Stomach (tissue), 8 donors: ENCODE measurements at regions not wholly inside any gene's neighbourhood (a gene's known extent, or its start where the extent isn't known, plus 50 kb on each side); places are given as distances from the start of the nearest gene placed in this dataset.

ENCODE experiments used
- DNase-seq, 2 donors: peaks; one replicate each; pipeline versions ENCODE4 v3.0.0 to v3.0.0-alpha.2; 2013 to 2019
- H3K27ac ChIP-seq, 5 donors: fragments of 200-600 bp in 4 of 5; sonication (generic) in 4 of 5; one replicate each; pipeline ENCODE4 v1.5.1; 2013 to 2019; ENCODE audit warnings: mild to moderate bottlenecking in 1 of 5, moderate library complexity in 1 of 5
- H3K27me3 ChIP-seq, 3 donors: fragments of 200-600 bp; sonication (generic); one replicate each; pipeline ENCODE4 v1.5.1; 2017 to 2019; ENCODE audit warnings: mixed run types in 1 of 3
- H3K36me3 ChIP-seq, 4 donors: fragments of 200-600 bp; sonication (generic); 1 replicate in 3 of 4; 2 replicates in 1 of 4; pipeline ENCODE4 v1.5.1; 2016 to 2019
- H3K4me1 ChIP-seq, 4 donors: fragments of 200-600 bp; sonication (generic); one replicate each; pipeline ENCODE4 v1.5.1; 2016 to 2019
- H3K4me3 ChIP-seq, 4 donors: fragments of 200-600 bp; sonication (generic) in 3 of 4; one replicate each; pipeline ENCODE4 v1.5.1; 2016 to 2019; ENCODE audit warnings: mild to moderate bottlenecking in 1 of 4
- H3K9me3 ChIP-seq, 4 donors: fragments of 200-600 bp; sonication (generic); one replicate each; pipeline ENCODE4 v1.5.1; 2016 to 2019
- CTCF ChIP-seq, 7 experiments: fragments of 450-650 bp in 4 of 7; fragments of 200-600 bp in 3 of 7; sonication (generic) in 3 of 7; IDR thresholded peaks; one replicate each; pipeline ENCODE4 v1.5.1; 2016 to 2019; ENCODE audit warnings: antibody characterized with exemption in 7 of 7, control low read depth in 2 of 7, mild to moderate bottlenecking in 1 of 7
- EP300 ChIP-seq: sonication (generic); formaldehyde crosslinking; IDR thresholded peaks from one replicate; pipeline ENCODE4 v1.6.1; 2017; ENCODE audit warnings: antibody characterized with exemption
- POLR2A ChIP-seq, 4 donors: fragments of 450-650 bp; IDR thresholded peaks; one replicate each; pipeline ENCODE4 v1.6.1; 2016; ENCODE audit warnings: antibody characterized with exemption in 4 of 4, control low read depth in 2 of 4, mild to moderate bottlenecking in 1 of 4, moderate library complexity in 1 of 4
- POLR2AphosphoS5 ChIP-seq, 3 donors: sonication (generic); formaldehyde crosslinking; IDR thresholded peaks; one replicate each; pipeline ENCODE4 v1.6.1; 2016; ENCODE audit warnings: antibody characterized with exemption in 3 of 3
- WGBS, 5 donors: extraction: QIAGEN DNeasy Blood & Tissue Kit in 3 of 5; methylation state at CpG; one replicate each; pipeline versions ENCODE4 v1.1.5 to v1.1.7; 2013 to 2018; 5-methylcytosine and 5-hydroxymethylcytosine counted together
- intact Hi-C: fragments of 100-400 bp; cut with DNase I; formaldehyde crosslinking; loops from one replicate; pipeline ENCODE4 v1.15.1; 2023; ENCODE audit warnings: low total_unique reads
- donor health status: healthy with polysubstance abuse.
- donor health status: Bipolar disorder and iron deficiency.
- donor health status: healthy.

GRCh38 chr7:25541094-25541821 lies 313.0 kb upstream of the NPVF start:
- intact Hi-C loops, result no loop called here
- WGBS, 5 donors, result 36 to 55% (median 41%) methylated on average over 6 of the region's 6 CpGs
- Histone ChIP-seq H3K36me3 (no peaks in the 10 kb centered on the region), H3K9me3 (no peaks in the 10 kb centered on the region), H3K27me3 (peaks cover 0 to 4% (median 0%) of the 10 kb centered on the region in 3 donors), H3K4me3 (no peak overlapping the region), H3K27ac (no peak overlapping the region), H3K4me1 (peaks cover 0 to 13% (median 0%) of the 10 kb centered on the region in 4 donors)
- no peak for TF ChIP-seq POLR2AphosphoS5 (IDR thresholded peaks at IDR 0.05)
- no peak for TF ChIP-seq POLR2A (IDR thresholded peaks at IDR 0.05)
- no peak for TF ChIP-seq EP300
- TF ChIP-seq CTCF (IDR thresholded peaks at IDR 0.05), result no peak
- no peak for DNase-seq

GRCh38 chr7:25541877-25542276 lies 313.6 kb upstream of the NPVF start:
- TF ChIP-seq CTCF (IDR thresholded peaks at IDR 0.05) (no peak), POLR2AphosphoS5 (IDR thresholded peaks at IDR 0.05) (no peak), EP300 (no peak), POLR2A (IDR thresholded peaks at IDR 0.05) (no peak)
- H3K4me3 ChIP-seq, result no peak overlapping the region
- intact Hi-C loops, result no loop called here
- H3K36me3 ChIP-seq, result no peaks in the 10 kb centered on the region
- H3K4me1 ChIP-seq, result peaks cover 0 to 13% (median 0%) of the 10 kb centered on the region in 4 donors
- H3K27ac ChIP-seq, result no peak overlapping the region
- H3K27me3 ChIP-seq, result peaks cover 0 to 4% (median 0%) of the 10 kb centered on the region in 3 donors
- 52 to 59% (median 53%) methylated on average over 3 of the region's 3 CpGs for WGBS, 5 donors
- DNase-seq, result no peak
- H3K9me3 ChIP-seq, result no peaks in the 10 kb centered on the region

DNA sequence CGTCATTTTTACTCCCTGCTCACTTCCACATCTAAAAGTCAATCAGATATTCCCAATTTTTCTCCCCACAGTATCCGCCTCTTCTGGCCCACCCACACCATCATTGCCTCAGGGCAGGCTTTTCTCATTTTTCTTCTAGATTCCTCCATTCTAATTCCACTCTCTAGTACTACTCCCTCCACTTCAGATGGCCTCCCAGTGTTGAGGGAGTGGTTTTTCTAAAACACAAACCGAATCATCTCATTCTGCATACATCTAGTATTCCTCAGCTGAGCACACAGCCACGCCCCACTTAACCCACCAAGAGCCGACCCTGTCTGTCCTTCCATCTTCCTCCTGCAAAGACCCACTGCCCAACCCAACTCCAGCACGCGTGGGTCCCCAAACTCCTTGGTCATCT lies 314.9 kb upstream of the NPVF start:
- 82 to 85% (median 84%) methylated on average over 7 of the region's 7 CpGs for WGBS, 5 donors
- intact Hi-C loops, result no loop called here
- no peak overlapping the region for H3K27ac ChIP-seq
- peaks cover 0 to 4% (median 0%) of the 10 kb centered on the region in 3 donors for H3K27me3 ChIP-seq
- H3K4me3 ChIP-seq, result no peak overlapping the region
- no peaks in the 10 kb centered on the region for H3K9me3 ChIP-seq
- no peak for DNase-seq
- peaks cover 0 to 6% (median 0%) of the 10 kb centered on the region in 4 donors for H3K4me1 ChIP-seq
- TF ChIP-seq POLR2A (IDR thresholded peaks at IDR 0.05) (no peak), POLR2AphosphoS5 (IDR thresholded peaks at IDR 0.05) (no peak), CTCF (IDR thresholded peaks at IDR 0.05) (no peak), EP300 (no peak)
- no peaks in the 10 kb centered on the region for H3K36me3 ChIP-seq

- Histone ChIP-seq H3K9me3 (no peaks in the 10 kb centered on the region), H3K4me1 (peaks cover 0 to 6% (median 0%) of the 10 kb centered on the region in 4 donors), H3K27ac (no peak overlapping the region), H3K27me3 (peaks cover 0 to 4% (median 0%) of the 10 kb centered on the region in 3 donors), H3K36me3 (no peaks in the 10 kb centered on the region), H3K4me3 (no peak overlapping the region)
- TF ChIP-seq CTCF (IDR thresholded peaks at IDR 0.05) (no peak), EP300 (no peak)
- intact Hi-C loops, result no loop called here
- WGBS, 5 donors, result 71 to 89% (median 87%) methylated on average over 2 of the region's 2 CpGs
- no peak for DNase-seq
Measured at GRCh38 chr7:25543798-25544197, 315.5 kb upstream of the NPVF start.
